ENCODE measurements at regions not wholly inside any gene's neighbourhood (a gene's known extent, or its start where the extent isn't known, plus 50 kb on each side); places are given as distances from the start of the nearest gene placed in this dataset.

GRCh38 chr4:166277401-166277800 lies 404.4 kb downstream of the TLL1 start:
- no peak overlapping the region for H3K27ac ChIP-seq
- no peak overlapping the region for H3K4me3 ChIP-seq

DNA sequence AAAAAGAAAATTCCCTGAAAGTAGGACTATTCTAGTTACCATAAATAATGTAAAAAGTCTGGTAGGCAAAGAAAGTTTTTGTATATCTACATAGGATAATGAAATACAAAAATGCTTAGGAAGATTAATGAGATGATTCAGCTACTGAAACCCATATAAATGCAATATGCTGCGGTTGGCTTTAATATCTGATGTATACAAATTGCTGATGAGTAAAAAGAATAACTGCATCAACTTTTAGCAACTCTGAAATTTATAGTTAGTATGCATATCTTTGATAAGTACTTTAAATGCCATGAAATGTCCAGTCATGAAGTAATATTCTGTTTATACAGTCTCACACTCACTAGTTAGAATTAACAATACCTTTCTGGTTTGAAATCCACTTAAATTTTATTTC lies 404.8 kb downstream of the TLL1 start:
- Histone ChIP-seq H3K4me3 (no peak overlapping the region), H3K36me3 (no peaks in the 10 kb centered on the region), H3K27ac (no peak overlapping the region), H3K27me3 (no peaks in the 10 kb centered on the region), H3K4me1 (no peaks in the 10 kb centered on the region), H3K9me3 (no peaks in the 10 kb centered on the region)
- intact Hi-C loops (cut with DNase I), result no loop called here
- 72 to 77% methylated on average over 1 of the region's 1 CpG for WGBS, 2 donors
- TF ChIP-seq POLR2A (IDR thresholded peaks at IDR 0.05) (no peak), POLR2AphosphoS5 (IDR thresholded peaks at IDR 0.05) (no peak), EP300 (IDR thresholded peaks at IDR 0.05) (no peak)
- TF ChIP-seq, protein P1, sequence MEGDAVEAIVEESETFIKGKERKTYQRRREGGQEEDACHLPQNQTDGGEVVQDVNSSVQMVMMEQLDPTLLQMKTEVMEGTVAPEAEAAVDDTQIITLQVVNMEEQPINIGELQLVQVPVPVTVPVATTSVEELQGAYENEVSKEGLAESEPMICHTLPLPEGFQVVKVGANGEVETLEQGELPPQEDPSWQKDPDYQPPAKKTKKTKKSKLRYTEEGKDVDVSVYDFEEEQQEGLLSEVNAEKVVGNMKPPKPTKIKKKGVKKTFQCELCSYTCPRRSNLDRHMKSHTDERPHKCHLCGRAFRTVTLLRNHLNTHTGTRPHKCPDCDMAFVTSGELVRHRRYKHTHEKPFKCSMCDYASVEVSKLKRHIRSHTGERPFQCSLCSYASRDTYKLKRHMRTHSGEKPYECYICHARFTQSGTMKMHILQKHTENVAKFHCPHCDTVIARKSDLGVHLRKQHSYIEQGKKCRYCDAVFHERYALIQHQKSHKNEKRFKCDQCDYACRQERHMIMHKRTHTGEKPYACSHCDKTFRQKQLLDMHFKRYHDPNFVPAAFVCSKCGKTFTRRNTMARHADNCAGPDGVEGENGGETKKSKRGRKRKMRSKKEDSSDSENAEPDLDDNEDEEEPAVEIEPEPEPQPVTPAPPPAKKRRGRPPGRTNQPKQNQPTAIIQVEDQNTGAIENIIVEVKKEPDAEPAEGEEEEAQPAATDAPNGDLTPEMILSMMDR (IDR thresholded peaks at IDR 0.05), result no peak
- DNase-seq, result no peak

More at GRCh38 chr4:166277401-166277800, 404.4 kb downstream of the TLL1 start:
- no peaks in the 10 kb centered on the region for H3K4me1 ChIP-seq
- TF ChIP-seq EP300 (IDR thresholded peaks at IDR 0.05) (no peak), POLR2AphosphoS5 (IDR thresholded peaks at IDR 0.05) (no peak), POLR2A (IDR thresholded peaks at IDR 0.05) (no peak)
- TF ChIP-seq, protein P1 (IDR thresholded peaks at IDR 0.05), result no peak
- no peak for DNase-seq
- no peaks in the 10 kb centered on the region for H3K36me3 ChIP-seq
- WGBS, 2 donors, result 35 to 74% methylated on average over 1 of the region's 1 CpG
- H3K27me3 ChIP-seq, result no peaks in the 10 kb centered on the region
- intact Hi-C loops (cut with DNase I), result no loop called here
- no peaks in the 10 kb centered on the region for H3K9me3 ChIP-seq

- intact Hi-C loops (cut with DNase I), result no loop called here
- TF ChIP-seq POLR2AphosphoS5 (IDR thresholded peaks at IDR 0.05) (no peak), POLR2A (IDR thresholded peaks at IDR 0.05) (no peak), EP300 (IDR thresholded peaks at IDR 0.05) (no peak)
- TF ChIP-seq, protein P1 (IDR thresholded peaks at IDR 0.05), result no peak
- Histone ChIP-seq H3K27me3 (no peaks in the 10 kb centered on the region), H3K36me3 (no peaks in the 10 kb centered on the region), H3K4me3 (no peak overlapping the region), H3K27ac (no peak overlapping the region), H3K9me3 (no peaks in the 10 kb centered on the region), H3K4me1 (no peaks in the 10 kb centered on the region)
- no peak for DNase-seq
These were observed 406.2 kb downstream of the TLL1 start for GRCh38 chr4:166279261-166279660.

- TF ChIP-seq POLR2AphosphoS5 (IDR thresholded peaks at IDR 0.05) (no peak), EP300 (IDR thresholded peaks at IDR 0.05) (no peak), POLR2A (IDR thresholded peaks at IDR 0.05) (no peak)
- TF ChIP-seq, protein P1 (IDR thresholded peaks at IDR 0.05), result no peak
- intact Hi-C loops (cut with DNase I), result no loop called here
- H3K9me3 ChIP-seq, result no peaks in the 10 kb centered on the region
- H3K4me3 ChIP-seq, result no peak overlapping the region
- no peaks in the 10 kb centered on the region for H3K4me1 ChIP-seq
- no peaks in the 10 kb centered on the region for H3K36me3 ChIP-seq
- 29 to 54% methylated on average over 1 of the region's 1 CpG for WGBS, 2 donors
- H3K27me3 ChIP-seq, result no peaks in the 10 kb centered on the region
- no peak for DNase-seq
- no peak overlapping the region for H3K27ac ChIP-seq
These were observed 407.6 kb downstream of the TLL1 start for GRCh38 chr4:166280642-166281041.

DNA sequence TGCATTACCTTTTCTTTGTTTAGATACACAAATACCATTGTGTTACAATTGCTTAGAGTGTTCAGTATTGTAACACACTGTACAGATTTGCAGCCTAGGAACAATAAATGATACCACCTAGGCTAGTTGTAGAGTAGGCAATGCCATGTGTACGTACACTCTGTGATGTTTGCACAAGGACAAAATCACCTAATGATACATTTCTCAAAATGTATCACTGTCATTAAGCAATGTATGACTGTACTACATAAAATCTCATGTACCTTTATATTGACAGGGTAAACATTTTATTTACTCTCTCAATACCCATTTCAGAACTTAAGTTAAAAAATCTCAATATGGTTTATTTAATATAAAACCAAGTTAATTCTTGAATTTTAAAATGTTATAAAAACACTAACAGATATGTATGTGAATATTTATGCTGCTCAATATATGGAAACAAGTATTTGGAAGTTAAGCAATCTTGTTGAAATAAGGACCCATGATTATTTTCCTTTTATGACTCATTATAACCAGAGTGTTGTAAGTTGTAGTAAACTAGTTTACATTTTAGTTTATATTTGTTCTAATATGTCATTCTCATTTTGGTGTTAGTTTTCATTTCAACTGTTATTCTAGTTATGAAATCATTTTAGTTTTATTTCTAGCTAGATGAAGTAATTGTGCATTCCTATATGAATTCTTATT lies 409.2 kb downstream of the TLL1 start:
- no peak for DNase-seq
- H3K9me3 ChIP-seq, result no peaks in the 10 kb centered on the region
- intact Hi-C loops (cut with DNase I), result no loop called here
- H3K4me3 ChIP-seq, result no peak overlapping the region
- 0% methylated on average over 1 of the region's 1 CpG for WGBS, 2 donors
- H3K27me3 ChIP-seq, result no peaks in the 10 kb centered on the region
- H3K27ac ChIP-seq, result no peak overlapping the region
- no peaks in the 10 kb centered on the region for H3K36me3 ChIP-seq
- no peaks in the 10 kb centered on the region for H3K4me1 ChIP-seq
- TF ChIP-seq POLR2AphosphoS5 (IDR thresholded peaks at IDR 0.05), result no peak
- no peak for TF ChIP-seq EP300 (IDR thresholded peaks at IDR 0.05)
- TF ChIP-seq, protein P1 (IDR thresholded peaks at IDR 0.05), result no peak
- TF ChIP-seq POLR2A (IDR thresholded peaks at IDR 0.05), result no peak

All from sigmoid colon (tissue), 6 donors.